ENCODE measurements at regions not wholly inside any gene's neighbourhood (a gene's known extent, or its start where the extent isn't known, plus 50 kb on each side); places are given as distances from the start of the nearest gene placed in this dataset.

DNA sequence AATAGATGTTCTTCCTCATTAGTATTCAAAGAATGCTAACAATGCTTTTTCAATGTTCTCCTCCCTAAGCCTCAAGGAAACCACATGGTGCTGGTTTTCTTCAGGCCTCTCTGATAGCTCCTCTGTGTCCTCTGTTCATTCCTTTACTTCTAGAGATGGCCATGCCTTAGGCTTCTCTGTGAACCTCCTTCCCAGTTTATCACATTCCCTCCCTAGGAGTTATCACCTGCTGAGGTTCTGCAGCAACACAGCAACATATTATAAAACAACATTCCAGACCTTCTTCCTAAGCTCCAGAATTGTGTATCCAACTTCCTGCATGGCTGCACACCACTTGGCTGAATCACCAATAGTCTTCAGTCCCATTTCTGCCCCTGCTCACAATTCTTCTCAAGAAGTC is 325.5 kb downstream of the IRS1 start:
- no peak overlapping the region for H3K4me3 Mint-ChIP-seq (ENCODE audit: unreplicated experiment)
- peaks cover 34% of the 10 kb centered on the region for H3K4me1 Mint-ChIP-seq (ENCODE audit: insufficient read depth, unreplicated experiment)
- CTCF ChIA-PET, result no interaction called here
- DNase-seq (ENCODE audit: unreplicated experiment), result no peak
- H3K27ac Mint-ChIP-seq (ENCODE audit: low read depth, unreplicated experiment), result no peak overlapping the region
- TF ChIP-seq, protein P1, sequence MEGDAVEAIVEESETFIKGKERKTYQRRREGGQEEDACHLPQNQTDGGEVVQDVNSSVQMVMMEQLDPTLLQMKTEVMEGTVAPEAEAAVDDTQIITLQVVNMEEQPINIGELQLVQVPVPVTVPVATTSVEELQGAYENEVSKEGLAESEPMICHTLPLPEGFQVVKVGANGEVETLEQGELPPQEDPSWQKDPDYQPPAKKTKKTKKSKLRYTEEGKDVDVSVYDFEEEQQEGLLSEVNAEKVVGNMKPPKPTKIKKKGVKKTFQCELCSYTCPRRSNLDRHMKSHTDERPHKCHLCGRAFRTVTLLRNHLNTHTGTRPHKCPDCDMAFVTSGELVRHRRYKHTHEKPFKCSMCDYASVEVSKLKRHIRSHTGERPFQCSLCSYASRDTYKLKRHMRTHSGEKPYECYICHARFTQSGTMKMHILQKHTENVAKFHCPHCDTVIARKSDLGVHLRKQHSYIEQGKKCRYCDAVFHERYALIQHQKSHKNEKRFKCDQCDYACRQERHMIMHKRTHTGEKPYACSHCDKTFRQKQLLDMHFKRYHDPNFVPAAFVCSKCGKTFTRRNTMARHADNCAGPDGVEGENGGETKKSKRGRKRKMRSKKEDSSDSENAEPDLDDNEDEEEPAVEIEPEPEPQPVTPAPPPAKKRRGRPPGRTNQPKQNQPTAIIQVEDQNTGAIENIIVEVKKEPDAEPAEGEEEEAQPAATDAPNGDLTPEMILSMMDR (IDR thresholded peaks at IDR 0.05; ENCODE audit: unreplicated experiment), result no peak
- H3K9me3 Mint-ChIP-seq (ENCODE audit: unreplicated experiment), result peaks cover 5% of the 10 kb centered on the region
- no peaks in the 10 kb centered on the region for H3K36me3 Mint-ChIP-seq (ENCODE audit: insufficient read depth, unreplicated experiment)
- no TSS peak for BruUV-seq (replicated peaks)
- POLR2A ChIA-PET, result no interaction called here
- intact Hi-C loops (cut with micrococcal nuclease), result no loop called here
- H3K27me3 Mint-ChIP-seq (ENCODE audit: insufficient read depth, unreplicated experiment), result no peaks in the 10 kb centered on the region

DNA sequence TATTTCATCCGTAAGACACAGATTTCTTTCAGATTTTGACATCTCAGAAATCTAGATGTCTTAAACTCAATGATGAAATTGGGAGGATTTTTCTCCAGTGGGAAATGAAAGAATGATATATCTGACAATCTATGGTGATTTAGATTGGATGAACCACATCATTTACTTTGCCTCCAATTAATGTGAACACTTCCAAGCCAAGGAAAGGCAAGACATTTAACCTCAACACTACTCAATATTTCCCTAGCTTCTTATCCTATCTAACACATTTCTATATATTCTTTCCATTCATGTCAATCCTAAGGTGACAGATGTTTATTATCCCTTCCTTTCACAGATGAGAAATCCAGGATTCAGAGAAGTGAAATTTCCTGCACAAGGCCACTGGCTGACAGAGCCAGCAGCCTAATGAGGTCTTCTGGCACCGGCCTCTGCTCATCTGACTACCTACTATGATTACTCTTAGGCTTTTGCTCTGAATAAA is 327.6 kb downstream of the IRS1 start:
- no TSS peak for BruUV-seq (replicated peaks)
- Mint-ChIP-seq H3K27me3 (ENCODE audit: insufficient read depth, unreplicated experiment) (no peaks in the 10 kb centered on the region), H3K36me3 (ENCODE audit: insufficient read depth, unreplicated experiment) (no peaks in the 10 kb centered on the region), H3K27ac (ENCODE audit: low read depth, unreplicated experiment) (no peak overlapping the region), H3K9me3 (ENCODE audit: unreplicated experiment) (peaks cover 5% of the 10 kb centered on the region), H3K4me1 (ENCODE audit: insufficient read depth, unreplicated experiment) (peaks cover 25% of the 10 kb centered on the region), H3K4me3 (ENCODE audit: unreplicated experiment) (no peak overlapping the region)
- ChIA-PET POLR2A (interaction anchor here (1.1 kb wide), 1 partner anchor 11 kb away, joined by 3 read pairs; no protein-coding TSS in a partner anchor), CTCF (no interaction called here)
- TF ChIP-seq, protein P1 (IDR thresholded peaks at IDR 0.05; ENCODE audit: unreplicated experiment), result no peak
- intact Hi-C loops (cut with micrococcal nuclease), result no loop called here
- no peak for DNase-seq (ENCODE audit: unreplicated experiment)

DNA sequence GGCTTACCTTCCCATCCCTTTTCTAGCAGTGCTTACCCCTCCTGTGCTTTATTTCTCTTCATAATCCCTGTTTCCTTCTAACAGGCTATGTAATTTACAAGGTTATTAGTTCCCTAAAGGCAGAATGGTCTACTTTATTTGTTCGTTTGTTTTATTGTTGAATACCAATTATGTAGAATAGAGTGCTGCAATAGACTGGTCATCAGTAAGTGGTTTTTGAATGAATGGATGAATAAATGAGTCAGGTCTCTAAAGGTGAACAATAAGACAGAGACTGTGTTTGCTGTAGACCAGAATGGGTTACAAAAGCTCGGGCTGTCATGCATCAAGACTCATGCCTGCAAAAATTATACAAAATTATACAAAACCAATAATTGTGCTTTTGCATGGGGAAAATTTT is 332.0 kb downstream of the IRS1 start:
- POLR2A ChIA-PET, result no interaction called here
- BruUV-seq (replicated peaks), result no TSS peak
- intact Hi-C loops (cut with micrococcal nuclease), result no loop called here

DNA sequence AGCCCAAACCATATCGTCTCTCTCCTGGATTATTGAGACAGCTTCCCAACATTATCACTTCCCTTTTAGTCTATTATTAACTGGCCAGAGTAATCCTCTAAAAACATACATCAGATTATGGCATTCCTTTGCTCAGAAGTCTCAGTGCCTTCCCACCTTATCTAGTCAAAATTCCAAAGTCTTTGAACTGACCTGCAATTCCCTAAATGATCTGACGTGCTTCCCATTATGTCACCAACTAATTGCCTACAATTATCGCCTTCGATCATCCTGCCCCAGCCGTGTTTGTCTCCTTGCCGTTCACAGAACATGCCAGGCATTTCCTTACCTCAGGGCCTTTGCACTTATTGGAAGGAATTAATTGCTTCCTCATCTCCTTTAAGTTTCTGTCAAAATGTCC is 332.4 kb downstream of the IRS1 start:
- intact Hi-C loops (cut with micrococcal nuclease), result no loop called here
- no peaks in the 10 kb centered on the region for H3K4me1 Mint-ChIP-seq (ENCODE audit: insufficient read depth, unreplicated experiment)
- DNase-seq (ENCODE audit: unreplicated experiment), result no peak
- no peaks in the 10 kb centered on the region for H3K36me3 Mint-ChIP-seq (ENCODE audit: insufficient read depth, unreplicated experiment)
- H3K4me3 Mint-ChIP-seq (ENCODE audit: unreplicated experiment), result no peak overlapping the region
- ChIA-PET CTCF (interaction anchor here (0.6 to 0.7 kb wide), 2 partner anchors 1742 to 1947 kb away, joined by 3 read pairs; no protein-coding TSS in a partner anchor), POLR2A (no interaction called here)
- no peak overlapping the region for H3K27ac Mint-ChIP-seq (ENCODE audit: low read depth, unreplicated experiment)
- H3K9me3 Mint-ChIP-seq (ENCODE audit: unreplicated experiment), result no peaks in the 10 kb centered on the region
- H3K27me3 Mint-ChIP-seq (ENCODE audit: insufficient read depth, unreplicated experiment), result no peaks in the 10 kb centered on the region
- BruUV-seq (replicated peaks), result no TSS peak
- TF ChIP-seq, protein P1 (IDR thresholded peaks at IDR 0.05; ENCODE audit: unreplicated experiment), result no peak

More for the DNA sequence above, 332.0 kb downstream of the IRS1 start:
- CTCF ChIA-PET, result no interaction called here
- Mint-ChIP-seq H3K4me3 (ENCODE audit: unreplicated experiment) (no peak overlapping the region), H3K27me3 (ENCODE audit: insufficient read depth, unreplicated experiment) (no peaks in the 10 kb centered on the region), H3K4me1 (ENCODE audit: insufficient read depth, unreplicated experiment) (no peaks in the 10 kb centered on the region), H3K9me3 (ENCODE audit: unreplicated experiment) (no peaks in the 10 kb centered on the region), H3K36me3 (ENCODE audit: insufficient read depth, unreplicated experiment) (no peaks in the 10 kb centered on the region), H3K27ac (ENCODE audit: low read depth, unreplicated experiment) (no peak overlapping the region)
- TF ChIP-seq, protein P1 (IDR thresholded peaks at IDR 0.05; ENCODE audit: unreplicated experiment), result no peak
- no peak for DNase-seq (ENCODE audit: unreplicated experiment)

Measured in MCF 10A (cell line).